HepG2 (cell line): ENCODE measurements at regions not wholly inside any gene's neighbourhood (a gene's known extent, or its start where the extent isn't known, plus 50 kb on each side); places are given as distances from the start of the nearest gene placed in this dataset.

Source experiments
- HINFP ChIP-seq: sonication (generic); formaldehyde crosslinking; IDR thresholded peaks from 2 replicates; pipeline ENCODE4 v1.4.0; 2020; ENCODE audit warnings: low read depth, mild to moderate bottlenecking, missing genetic modification reagents
- TARDBP ChIP-seq: sonication (generic); formaldehyde crosslinking; IDR thresholded peaks from 2 replicates; pipeline ENCODE4 v1.8.0; 2022; ENCODE audit warnings: mild to moderate bottlenecking, missing genetic modification reagents
- ZNF18 ChIP-seq: sonication (generic); formaldehyde crosslinking; IDR thresholded peaks from 2 replicates; pipeline ENCODE4 v1.8.0; 2022; ENCODE audit warnings: mild to moderate bottlenecking, missing genetic modification reagents; ENCODE audit not compliant: insufficient replicate concordance

DNA sequence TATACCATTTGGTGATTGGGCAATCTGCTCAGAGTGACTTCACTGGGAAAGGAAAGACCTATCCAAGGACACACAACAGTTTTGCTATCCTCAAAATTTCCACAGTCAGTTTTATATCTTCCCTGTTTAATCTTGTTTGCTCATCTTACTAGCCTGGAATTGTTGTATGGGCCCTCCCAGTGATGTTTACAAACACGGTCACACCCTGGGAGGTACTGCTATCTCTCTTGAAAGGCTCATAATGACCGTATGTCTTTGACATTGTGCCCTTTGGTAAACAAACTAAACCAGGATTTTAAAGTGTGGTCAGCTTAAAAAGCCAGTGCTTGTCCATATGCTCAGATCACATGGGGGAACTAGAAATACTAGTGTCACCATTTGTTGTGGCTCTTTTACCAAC is 277.0 kb downstream of the CDH2 start:
- TF ChIP-seq ZNF18 (CRISPR knock-in tag): no peak
- no peak for TF ChIP-seq TARDBP (CRISPR knock-in tag)
- no peak for TF ChIP-seq HINFP (CRISPR knock-in tag)
